Transverse colon (tissue), 4 donors: ENCODE measurements at regions not wholly inside any gene's neighbourhood (a gene's known extent, or its start where the extent isn't known, plus 50 kb on each side); places are given as distances from the start of the nearest gene placed in this dataset.
"Not testable (repeated sequence)": the region's sequence is repeated elsewhere in the genome, so short reads cannot be mapped to it uniquely, and the experiment has no call there.

Experiments used
- CTCF ChIP-seq, 5 experiments: fragments of 200-600 bp in 3 of 5; fragments of 450-650 bp in 2 of 5; sonication (generic) in 3 of 5; IDR thresholded peaks; 1 replicate in 2 of 5; 2 replicates in 3 of 5; pipeline ENCODE4 v1.5.1; 2016 to 2017; ENCODE audit warnings: antibody characterized with exemption in 5 of 5, inconsistent platforms in 3 of 5, mild to moderate bottlenecking in 2 of 5, moderate library complexity in 1 of 5
- POLR2A ChIP-seq: fragments of 450-650 bp; IDR thresholded peaks from one replicate; pipeline ENCODE4 v1.6.1; 2016; ENCODE audit warnings: antibody characterized with exemption, mild to moderate bottlenecking, moderate library complexity
- POLR2AphosphoS5 ChIP-seq, 3 donors: sonication (generic); formaldehyde crosslinking; IDR thresholded peaks; one replicate each; pipeline ENCODE4 v1.6.1; 2016; ENCODE audit warnings: antibody characterized with exemption in 3 of 3

GRCh38 chr4:151597691-151598090 lies 163.1 kb downstream of the GATB start:
- not testable (repeated sequence) for TF ChIP-seq POLR2AphosphoS5 (IDR thresholded peaks at IDR 0.05); POLR2A; CTCF (IDR thresholded peaks at IDR 0.05)
